CD4-positive, alpha-beta T cell treated with Interleukin-6 for 4 hours (primary cell): ENCODE measurements at regions not wholly inside any gene's neighbourhood (a gene's known extent, or its start where the extent isn't known, plus 50 kb on each side); places are given as distances from the start of the nearest gene placed in this dataset.

ENCODE experiments used
- DNase-seq: peaks from one replicate; pipeline ENCODE4 v3.0.0-alpha.2; 2020; ENCODE audit warnings: mixed read lengths

- no peak for DNase-seq
These were observed 325.8 kb downstream of the ALG10 start for GRCh38 chr12:34348064-34348463.

GRCh38 chr12:34348836-34349672, 326.8 kb downstream of the ALG10 start:
- DNase-seq: no peak

- DNase-seq: no peak
These were observed 327.3 kb downstream of the ALG10 start for GRCh38 chr12:34349673-34349961.

- no peak for DNase-seq
These were observed 328.1 kb downstream of the ALG10 start for GRCh38 chr12:34350092-34351041.

GRCh38 chr12:34352098-34352497, 329.8 kb downstream of the ALG10 start:
- no peak for DNase-seq

- no peak for DNase-seq
These were observed 332.2 kb downstream of the ALG10 start for GRCh38 chr12:34354239-34355200.

- DNase-seq: no peak
These were observed 334.1 kb downstream of the ALG10 start for GRCh38 chr12:34356233-34356987.

- DNase-seq: no peak
These were observed 335.5 kb downstream of the ALG10 start for GRCh38 chr12:34357791-34358190.

- no peak for DNase-seq
These were observed 335.9 kb downstream of the ALG10 start for GRCh38 chr12:34358198-34358597.

GRCh38 chr12:34361721-34362316, 339.5 kb downstream of the ALG10 start:
- no peak for DNase-seq

GRCh38 chr12:34363050-34363673, 340.9 kb downstream of the ALG10 start:
- DNase-seq: no peak

GRCh38 chr12:34368079-34368478, 345.8 kb downstream of the ALG10 start:
- no peak for DNase-seq

- DNase-seq: no peak
These were observed 348.8 kb downstream of the ALG10 start for GRCh38 chr12:34371050-34371449.

- DNase-seq: no peak
These were observed 349.7 kb downstream of the ALG10 start for GRCh38 chr12:34372003-34372402.

GRCh38 chr12:34373926-34374325, 351.6 kb downstream of the ALG10 start:
- no peak for DNase-seq

- no peak for DNase-seq
These were observed 354.0 kb downstream of the ALG10 start for GRCh38 chr12:34376133-34376799.

- DNase-seq: no peak
These were observed 355.1 kb downstream of the ALG10 start for GRCh38 chr12:34377243-34378035.

GRCh38 chr12:34379142-34379541, 356.8 kb downstream of the ALG10 start:
- DNase-seq: no peak

GRCh38 chr12:34384693-34385092, 362.4 kb downstream of the ALG10 start:
- DNase-seq: no peak

- DNase-seq: no peak
These were observed 363.7 kb downstream of the ALG10 start for GRCh38 chr12:34386016-34386415.
